Panc1 (cell line): ENCODE measurements at regions not wholly inside any gene's neighbourhood (a gene's known extent, or its start where the extent isn't known, plus 50 kb on each side); places are given as distances from the start of the nearest gene placed in this dataset.

ENCODE experiments used
- ATAC-seq: fragments of 200-7000 bp; cut with Tn5 transposase; 2 replicates; pipeline ENCODE4 v1.9.1; 2020; ENCODE audit warnings: mild to moderate bottlenecking, moderate library complexity
- BruUV-seq: library from RNA; stranded (reverse); fragments of 400-500 nt; replicated peaks from 2 replicates; lab custom pipeline; 2021; lab: Mats Ljungman, UMichigan
- CTCF ChIA-PET: fragments of 300-600 bp; sonication (Branson Sonifier 250); formaldehyde crosslinking; loops from one replicate; lab custom pipeline; 2022; ENCODE audit warnings: antibody characterized with exemption; lab: Charles Lee
- POLR2A ChIA-PET: fragments of 300-600 bp; sonication (Branson Sonifier 250); formaldehyde crosslinking; loops from one replicate; lab custom pipeline; 2022; ENCODE audit warnings: antibody characterized with exemption; lab: Charles Lee
- DNase-seq: peaks from one replicate; pipeline ENCODE4 v3.0.0-alpha.2; 2010; ENCODE audit warnings: low read depth, low spot score
- H3K27ac ChIP-seq: 2 replicates; pipeline ENCODE4 v1.5.1; 2011; ENCODE audit warnings: mild to moderate bottlenecking, low read length, inconsistent platforms
- H3K27me3 ChIP-seq: fragments of 200-500 bp; sonication (Bioruptor generic); 2 replicates; pipeline ENCODE4 v1.6.0; 2014; ENCODE audit warnings: low read length, inconsistent platforms; ENCODE audit not compliant: control insufficient read depth, insufficient read depth
- H3K36me3 ChIP-seq: fragments of 200-500 bp; sonication (Bioruptor generic); 2 replicates; pipeline ENCODE4 v1.5.1; 2014; ENCODE audit warnings: inconsistent platforms, mild to moderate bottlenecking, low read length, moderate library complexity; ENCODE audit not compliant: control insufficient read depth, insufficient read depth
- H3K4me1 ChIP-seq: 2 replicates; pipeline ENCODE4 v1.5.1; 2011; ENCODE audit warnings: inconsistent platforms, mild to moderate bottlenecking, low read length, moderate library complexity; ENCODE audit not compliant: control insufficient read depth, insufficient read depth
- H3K4me3 ChIP-seq, 2 experiments: 2 replicates each; pipeline ENCODE4 v1.5.1; 2011 to 2012; ENCODE audit warnings: low read depth in 2 of 2, low read length in 2 of 2, mild to moderate bottlenecking in 2 of 2, inconsistent platforms in 1 of 2, moderate library complexity in 1 of 2
- H3K9me3 ChIP-seq: fragments of 200-500 bp; sonication (Bioruptor generic); 2 replicates; pipeline ENCODE4 v1.5.1; 2014; ENCODE audit warnings: low read depth, mild to moderate bottlenecking, inconsistent platforms, low read length, moderate library complexity; ENCODE audit not compliant: control insufficient read depth, insufficient read depth
- POLR2AphosphoS5 ChIP-seq: IDR thresholded peaks from 2 replicates; pipeline ENCODE4 v1.6.1; 2012; ENCODE audit warnings: mild to moderate bottlenecking, low read depth, low read length, moderate library complexity
- SIN3A ChIP-seq: IDR thresholded peaks from 2 replicates; pipeline ENCODE4 v1.6.1; 2012; ENCODE audit warnings: low read depth, mild to moderate bottlenecking, low read length, moderate library complexity, borderline replicate concordance; ENCODE audit not compliant: insufficient read depth
- TCF7L2 ChIP-seq: IDR thresholded peaks from 2 replicates; pipeline ENCODE4 v1.6.1; 2011; ENCODE audit warnings: mild to moderate bottlenecking, low read depth, low read length, inconsistent platforms
- in situ Hi-C: cut with HindIII; loops from 2 replicates; pipeline ENCODE4 v1.10.0; 2016; ENCODE audit warnings: low sequenced_read_pairs, low pct_unique_long_range_greater_than_20kb
- intact Hi-C: fragments of 100-400 bp; cut with micrococcal nuclease; formaldehyde crosslinking; loops from one replicate; pipeline ENCODE4 v1.10.0; 2022; ENCODE audit not compliant: unreplicated experiment
- TF ChIP-seq, protein P1 (sequence below): fragments of 450-650 bp; IDR thresholded peaks from 2 replicates; pipeline ENCODE4 v1.5.1; 2017; ENCODE audit warnings: mild to moderate bottlenecking
- TF ChIP-seq, protein P2 (sequence below), 2 experiments: IDR thresholded peaks; 2 replicates each; pipeline ENCODE4 v1.6.1; 2011 to 2012; ENCODE audit warnings: low read depth in 2 of 2, control low read depth in 1 of 2, low read length in 1 of 2, mild to moderate bottlenecking in 1 of 2, moderate library complexity in 1 of 2; ENCODE audit not compliant: insufficient read depth in 1 of 2

- Histone ChIP-seq H3K4me1 (no peaks in the 10 kb centered on the region), H3K27me3 (no peaks in the 10 kb centered on the region; the same call in 1 of the 2 replicates), H3K27ac (no peak overlapping the region), H3K9me3 (no peaks in the 10 kb centered on the region), H3K4me3 (no peak overlapping the region), H3K36me3 (no peaks in the 10 kb centered on the region)
- no peak for TF ChIP-seq POLR2AphosphoS5
- TF ChIP-seq, protein P1, sequence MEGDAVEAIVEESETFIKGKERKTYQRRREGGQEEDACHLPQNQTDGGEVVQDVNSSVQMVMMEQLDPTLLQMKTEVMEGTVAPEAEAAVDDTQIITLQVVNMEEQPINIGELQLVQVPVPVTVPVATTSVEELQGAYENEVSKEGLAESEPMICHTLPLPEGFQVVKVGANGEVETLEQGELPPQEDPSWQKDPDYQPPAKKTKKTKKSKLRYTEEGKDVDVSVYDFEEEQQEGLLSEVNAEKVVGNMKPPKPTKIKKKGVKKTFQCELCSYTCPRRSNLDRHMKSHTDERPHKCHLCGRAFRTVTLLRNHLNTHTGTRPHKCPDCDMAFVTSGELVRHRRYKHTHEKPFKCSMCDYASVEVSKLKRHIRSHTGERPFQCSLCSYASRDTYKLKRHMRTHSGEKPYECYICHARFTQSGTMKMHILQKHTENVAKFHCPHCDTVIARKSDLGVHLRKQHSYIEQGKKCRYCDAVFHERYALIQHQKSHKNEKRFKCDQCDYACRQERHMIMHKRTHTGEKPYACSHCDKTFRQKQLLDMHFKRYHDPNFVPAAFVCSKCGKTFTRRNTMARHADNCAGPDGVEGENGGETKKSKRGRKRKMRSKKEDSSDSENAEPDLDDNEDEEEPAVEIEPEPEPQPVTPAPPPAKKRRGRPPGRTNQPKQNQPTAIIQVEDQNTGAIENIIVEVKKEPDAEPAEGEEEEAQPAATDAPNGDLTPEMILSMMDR = no peak
- TF ChIP-seq, protein P2, sequence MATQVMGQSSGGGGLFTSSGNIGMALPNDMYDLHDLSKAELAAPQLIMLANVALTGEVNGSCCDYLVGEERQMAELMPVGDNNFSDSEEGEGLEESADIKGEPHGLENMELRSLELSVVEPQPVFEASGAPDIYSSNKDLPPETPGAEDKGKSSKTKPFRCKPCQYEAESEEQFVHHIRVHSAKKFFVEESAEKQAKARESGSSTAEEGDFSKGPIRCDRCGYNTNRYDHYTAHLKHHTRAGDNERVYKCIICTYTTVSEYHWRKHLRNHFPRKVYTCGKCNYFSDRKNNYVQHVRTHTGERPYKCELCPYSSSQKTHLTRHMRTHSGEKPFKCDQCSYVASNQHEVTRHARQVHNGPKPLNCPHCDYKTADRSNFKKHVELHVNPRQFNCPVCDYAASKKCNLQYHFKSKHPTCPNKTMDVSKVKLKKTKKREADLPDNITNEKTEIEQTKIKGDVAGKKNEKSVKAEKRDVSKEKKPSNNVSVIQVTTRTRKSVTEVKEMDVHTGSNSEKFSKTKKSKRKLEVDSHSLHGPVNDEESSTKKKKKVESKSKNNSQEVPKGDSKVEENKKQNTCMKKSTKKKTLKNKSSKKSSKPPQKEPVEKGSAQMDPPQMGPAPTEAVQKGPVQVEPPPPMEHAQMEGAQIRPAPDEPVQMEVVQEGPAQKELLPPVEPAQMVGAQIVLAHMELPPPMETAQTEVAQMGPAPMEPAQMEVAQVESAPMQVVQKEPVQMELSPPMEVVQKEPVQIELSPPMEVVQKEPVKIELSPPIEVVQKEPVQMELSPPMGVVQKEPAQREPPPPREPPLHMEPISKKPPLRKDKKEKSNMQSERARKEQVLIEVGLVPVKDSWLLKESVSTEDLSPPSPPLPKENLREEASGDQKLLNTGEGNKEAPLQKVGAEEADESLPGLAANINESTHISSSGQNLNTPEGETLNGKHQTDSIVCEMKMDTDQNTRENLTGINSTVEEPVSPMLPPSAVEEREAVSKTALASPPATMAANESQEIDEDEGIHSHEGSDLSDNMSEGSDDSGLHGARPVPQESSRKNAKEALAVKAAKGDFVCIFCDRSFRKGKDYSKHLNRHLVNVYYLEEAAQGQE (IDR thresholded peaks at IDR 0.05; ENCODE audit: insufficient read depth in 1 of 2, low read depth in 2 of 2, low read length in 1 of 2) = no peak
- TF ChIP-seq SIN3A = no peak
- no peak for TF ChIP-seq TCF7L2
- POLR2A ChIA-PET = no interaction called here
- in situ Hi-C loops (no loop called here), intact Hi-C loops (loop anchor here (2.0 kb wide), 1 partner anchor 20 kb away; no protein-coding TSS in a partner anchor)
- DNase-seq = no peak
- CTCF ChIA-PET = no interaction called here
- no peak for ATAC-seq
- BruUV-seq = no TSS peak
These were observed 86.8 kb downstream of the CCT6B start for GRCh38 chr17:34874478-34874877.

DNA sequence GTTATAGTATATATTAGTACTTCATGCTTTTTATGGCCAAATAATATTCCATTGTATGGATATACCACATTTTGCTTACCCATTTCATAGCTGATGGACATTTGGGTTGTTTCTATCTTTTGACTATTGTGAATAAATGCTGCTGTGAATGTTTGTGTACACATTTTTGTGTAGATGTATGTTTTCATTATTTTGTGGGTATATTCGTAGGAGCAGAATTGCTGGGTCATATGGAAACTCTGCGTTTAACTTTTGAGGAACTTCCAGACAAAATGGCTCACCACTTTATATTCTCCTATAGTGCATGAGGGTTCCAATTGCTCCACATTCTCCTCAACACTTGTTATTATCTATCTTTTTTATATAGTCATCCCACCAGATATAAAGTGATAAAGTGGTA lies 88.6 kb downstream of the CCT6B start:
- BruUV-seq = no TSS peak
- intact Hi-C loops (no loop called here), in situ Hi-C loops (no loop called here)
- DNase-seq = no peak
- TF ChIP-seq SIN3A (no peak), POLR2AphosphoS5 (no peak), TCF7L2 (no peak)
- TF ChIP-seq, protein P1 = no peak
- TF ChIP-seq, protein P2 (IDR thresholded peaks at IDR 0.05; ENCODE audit: insufficient read depth in 1 of 2, low read depth in 2 of 2, low read length in 1 of 2) = no peak
- CTCF ChIA-PET = no interaction called here
- no peak overlapping the region for H3K4me3 ChIP-seq
- H3K27me3 ChIP-seq = no peaks in the 10 kb centered on the region; the same call in 1 of the 2 replicates
- no peak overlapping the region for H3K27ac ChIP-seq
- no peaks in the 10 kb centered on the region for H3K9me3 ChIP-seq
- no peaks in the 10 kb centered on the region for H3K4me1 ChIP-seq
- POLR2A ChIA-PET = no interaction called here
- no peak for ATAC-seq
- no peaks in the 10 kb centered on the region for H3K36me3 ChIP-seq
